ENCODE measurements at regions not wholly inside any gene's neighbourhood (a gene's known extent, or its start where the extent isn't known, plus 50 kb on each side); places are given as distances from the start of the nearest gene placed in this dataset.

- TF ChIP-seq YY1 (IDR thresholded peaks at IDR 0.05; ENCODE audit: insufficient read depth, insufficient read length) (no peak), ZNF274 (IDR thresholded peaks at IDR 0.05; ENCODE audit: low read depth, low read length) (no peak)
Measured at GRCh38 chr16:35599429-35600160, 2140.2 kb downstream of the TP53TG3F start.

Measured in NT2/D1 (cell line).